22Rv1 (cell line): ENCODE measurements at regions not wholly inside any gene's neighbourhood (a gene's known extent, or its start where the extent isn't known, plus 50 kb on each side); places are given as distances from the start of the nearest gene placed in this dataset.
"Not testable (repeated sequence)": the region's sequence is repeated elsewhere in the genome, so short reads cannot be mapped to it uniquely, and the experiment has no call there.

Experiments used
- H3K27ac ChIP-seq: fragments of 450-650 bp; 2 replicates; pipeline ENCODE4 v1.5.1; 2017
- CTCF ChIP-seq: fragments of 450-650 bp; IDR thresholded peaks from 2 replicates; pipeline ENCODE4 v1.5.1; 2017; ENCODE audit warnings: mild to moderate bottlenecking
- ZFX ChIP-seq: fragments of 450-650 bp; IDR thresholded peaks from 2 replicates; pipeline ENCODE4 v1.6.1; 2017; ENCODE audit warnings: antibody characterized with exemption, borderline replicate concordance

- TF ChIP-seq CTCF, result no peak
- no peak for TF ChIP-seq ZFX
- no peak overlapping the region for H3K27ac ChIP-seq
Observed at GRCh38 chr3:10638466-10638865, 133.1 kb upstream of the ATP2B2 start.

- TF ChIP-seq CTCF, result no peak
- TF ChIP-seq ZFX, result no peak
Observed at GRCh38 chr3:10641760-10642159, 136.4 kb upstream of the ATP2B2 start.

GRCh38 chr3:10644189-10644588 is 138.8 kb upstream of the ATP2B2 start:
- H3K27ac ChIP-seq, result no peak overlapping the region
- TF ChIP-seq ZFX (no peak), CTCF (no peak)

More at GRCh38 chr3:10641760-10642159, 136.4 kb upstream of the ATP2B2 start:
- H3K27ac ChIP-seq, result no peak overlapping the region

GRCh38 chr3:10645800-10646199 is 140.4 kb upstream of the ATP2B2 start:
- TF ChIP-seq CTCF, result no peak
- TF ChIP-seq ZFX, result no peak
- no peak overlapping the region for H3K27ac ChIP-seq

DNA sequence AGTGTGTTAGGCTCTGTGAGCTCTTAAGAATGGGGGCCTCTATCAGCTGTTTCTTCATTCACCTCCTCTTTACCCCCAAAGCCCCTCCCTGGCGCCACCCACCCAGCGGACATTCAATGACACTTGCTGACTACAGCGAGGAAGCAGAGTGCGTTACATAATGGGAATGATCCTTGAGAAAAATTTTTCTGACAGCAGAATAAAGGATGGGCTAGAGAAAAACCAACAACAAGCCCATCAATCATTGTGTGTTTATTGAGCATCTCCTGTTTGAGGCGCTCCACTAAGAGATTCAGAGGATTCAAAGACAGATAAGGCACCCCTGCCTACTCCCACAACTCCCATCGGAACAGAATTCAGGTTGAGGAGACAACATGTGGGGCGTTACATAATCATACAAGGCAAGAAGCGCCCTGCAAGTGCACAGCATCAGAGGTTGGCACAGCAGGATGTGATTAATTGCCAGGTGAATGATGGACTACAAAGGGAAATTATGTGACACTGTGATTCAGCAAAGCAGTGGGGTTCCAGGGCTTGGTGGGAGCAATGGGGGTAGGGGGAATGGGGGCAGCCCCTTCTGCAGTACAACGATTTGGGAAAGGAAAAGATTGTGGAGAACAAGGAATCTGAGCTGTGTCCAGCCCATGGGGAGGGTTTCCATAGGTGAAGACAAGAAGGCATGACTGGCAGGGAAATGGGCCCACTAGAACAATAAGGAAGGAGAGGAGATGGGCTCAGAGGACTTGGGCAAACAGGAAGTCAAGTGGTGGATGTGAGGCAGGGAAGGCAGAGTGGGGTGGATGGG is 141.3 kb upstream of the ATP2B2 start:
- TF ChIP-seq CTCF (no peak), ZFX (no peak)

GRCh38 chr3:10647376-10647775 is 142.0 kb upstream of the ATP2B2 start:
- TF ChIP-seq ZFX (no peak), CTCF (no peak)
- no peak overlapping the region for H3K27ac ChIP-seq

More for the DNA sequence above, 141.3 kb upstream of the ATP2B2 start:
- no peak overlapping the region for H3K27ac ChIP-seq

DNA sequence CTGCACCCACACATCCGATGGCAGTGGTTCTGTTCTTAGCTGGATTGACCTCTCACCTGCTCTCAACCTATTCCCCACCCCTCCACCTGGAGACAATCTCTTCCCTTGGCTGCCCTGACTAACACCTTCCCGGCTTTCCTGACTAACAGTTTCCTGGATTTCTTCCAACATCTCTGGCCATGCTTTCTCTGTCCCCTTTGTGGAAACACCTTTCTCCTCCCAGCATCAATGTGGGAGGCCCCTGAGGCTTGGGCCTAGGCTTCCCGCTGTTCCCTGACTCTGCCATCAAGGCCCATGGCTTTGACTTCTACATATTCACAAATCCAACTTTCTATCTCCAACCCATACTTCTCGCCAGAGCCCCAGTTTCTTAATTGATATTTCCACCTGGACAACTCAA is 142.8 kb upstream of the ATP2B2 start:
- H3K27ac ChIP-seq, result no peak overlapping the region
- no peak for TF ChIP-seq ZFX
- TF ChIP-seq CTCF, result no peak

DNA sequence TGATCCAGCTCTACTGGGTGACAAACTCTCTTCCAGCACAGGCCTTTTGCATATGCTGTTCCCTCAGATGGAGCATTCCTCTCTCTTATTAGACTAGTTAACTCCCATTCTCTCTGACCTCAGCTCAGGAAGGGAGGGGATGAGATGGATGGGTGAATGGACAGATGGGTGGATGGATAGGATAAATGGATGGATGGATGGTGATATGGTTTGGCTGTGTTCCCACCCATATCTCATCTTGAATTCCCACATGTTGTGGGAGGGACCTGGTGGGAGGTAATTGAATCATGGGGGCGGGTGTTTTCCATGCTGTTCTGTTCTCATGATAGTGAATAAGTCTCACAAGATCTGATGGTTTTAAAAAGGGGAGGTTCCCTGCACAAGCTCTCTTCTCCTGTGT is 144.1 kb upstream of the ATP2B2 start:
- H3K27ac ChIP-seq, result not testable (repeated sequence)
